Testis (tissue), 2 donors: ENCODE measurements at regions not wholly inside any gene's neighbourhood (a gene's known extent, or its start where the extent isn't known, plus 50 kb on each side); places are given as distances from the start of the nearest gene placed in this dataset.

ENCODE experiments used
- CTCF ChIP-seq, 3 experiments: fragments of 450-650 bp in 2 of 3; fragments of 200-600 bp in 1 of 3; sonication (generic) in 1 of 3; IDR thresholded peaks; one replicate each; pipeline ENCODE4 v1.5.1; 2016 to 2019; ENCODE audit warnings: antibody characterized with exemption in 3 of 3, mild to moderate bottlenecking in 2 of 3, moderate library complexity in 1 of 3
- POLR2A ChIP-seq: fragments of 450-650 bp; IDR thresholded peaks from one replicate; pipeline ENCODE4 v1.6.1; 2017; ENCODE audit warnings: antibody characterized with exemption, mild to moderate bottlenecking, moderate library complexity

GRCh38 chr2:43020990-43021669 lies 205.3 kb downstream of the ZFP36L2 start:
- TF ChIP-seq CTCF (IDR thresholded peaks at IDR 0.05) (no peak), POLR2A (no peak)
